GM18499 (cell line): ENCODE measurements at regions not wholly inside any gene's neighbourhood (a gene's known extent, or its start where the extent isn't known, plus 50 kb on each side); places are given as distances from the start of the nearest gene placed in this dataset.
"Not testable (repeated sequence)": the region's sequence is repeated elsewhere in the genome, so short reads cannot be mapped to it uniquely, and the experiment has no call there.

Source experiments
- ATAC-seq: cut with Tn5 transposase; IDR thresholded peaks from one replicate; pipeline ENCODE4 v1.9.1; 2021; ENCODE audit warnings: moderate number of reproducible peaks; ENCODE audit not compliant: insufficient read depth, unreplicated experiment

- ATAC-seq = not testable (repeated sequence)
Observed at GRCh38 chr9:626114-626513, 215.4 kb upstream of the DMRT1 start.

GRCh38 chr9:626596-626995 is 214.9 kb upstream of the DMRT1 start:
- peak; percentile 58 for ATAC-seq

GRCh38 chr9:627336-627970 is 214.0 kb upstream of the DMRT1 start:
- no peak for ATAC-seq

DNA sequence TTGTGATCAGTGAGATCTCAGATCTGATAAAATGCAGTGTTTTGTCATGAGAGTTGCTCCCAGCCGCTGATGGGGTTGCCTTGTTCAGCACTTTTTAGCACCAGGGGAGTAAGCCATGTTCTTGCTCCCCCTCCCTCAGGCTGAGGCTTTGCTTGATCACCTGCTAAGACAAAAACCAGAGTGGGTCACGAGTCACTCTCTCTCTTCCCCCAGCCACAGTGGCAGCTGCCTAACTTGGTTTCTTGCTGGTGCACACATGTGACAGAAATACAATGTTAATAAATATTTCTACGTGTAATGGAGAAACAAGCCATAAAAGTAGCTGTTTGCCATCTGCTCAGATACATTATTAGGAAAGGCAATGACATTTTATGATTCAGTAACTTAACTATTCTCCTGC is 212.4 kb upstream of the DMRT1 start:
- ATAC-seq = no peak

GRCh38 chr9:630817-631216 is 210.7 kb upstream of the DMRT1 start:
- no peak for ATAC-seq

DNA sequence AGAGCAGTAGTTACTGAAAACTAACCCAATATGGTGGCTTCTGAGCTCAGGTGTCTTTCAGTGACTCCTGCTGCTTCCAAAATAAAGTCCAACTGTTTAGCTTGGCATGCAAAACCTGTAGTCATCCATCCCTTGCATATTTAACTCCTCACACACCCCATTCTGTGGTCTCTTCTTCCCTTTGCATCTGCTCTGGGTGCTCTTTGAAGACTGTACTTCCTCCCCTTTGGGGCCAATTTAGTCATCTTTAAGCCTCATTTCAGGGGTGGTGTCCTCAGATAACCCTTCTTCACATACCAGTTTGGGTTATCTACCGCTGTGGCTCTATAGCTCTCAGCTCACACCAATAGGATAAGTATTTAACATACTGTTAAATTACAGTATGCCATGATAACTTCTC is 209.9 kb upstream of the DMRT1 start:
- ATAC-seq = no peak

GRCh38 chr9:633461-633860 is 208.0 kb upstream of the DMRT1 start:
- ATAC-seq = no peak

DNA sequence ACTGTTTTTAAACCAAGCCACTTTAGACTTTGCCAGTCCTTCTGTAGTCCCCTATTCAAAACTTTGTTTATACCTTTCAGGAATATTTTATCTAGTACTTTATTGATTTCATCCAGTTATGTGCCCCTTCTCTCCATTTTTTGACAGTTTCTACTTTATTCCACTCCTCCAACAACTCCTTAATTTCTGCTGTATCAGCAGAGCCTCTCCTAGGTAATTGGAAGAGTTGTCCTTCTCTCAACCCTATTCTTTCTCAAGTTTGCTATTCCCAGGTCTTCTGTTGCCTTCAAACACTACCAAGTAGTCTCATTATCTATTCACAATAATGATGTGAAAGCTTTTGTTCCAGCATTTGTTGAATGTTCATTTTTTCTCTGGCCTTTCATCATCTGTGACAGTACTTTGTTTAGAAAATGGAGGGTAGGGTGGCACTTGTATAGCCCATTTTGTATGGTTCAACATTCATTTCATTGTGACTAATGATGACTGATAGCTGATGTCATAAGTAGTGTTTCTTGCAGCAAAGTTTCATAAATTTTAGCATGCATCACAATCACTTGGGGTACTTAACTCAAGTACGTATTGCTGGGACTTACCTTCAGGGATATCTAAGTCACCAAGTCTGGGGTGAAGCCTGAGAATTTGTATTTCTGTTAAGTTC is 204.4 kb upstream of the DMRT1 start:
- ATAC-seq = no peak

GRCh38 chr9:638152-638551 is 203.3 kb upstream of the DMRT1 start:
- ATAC-seq = no peak

- ATAC-seq = no peak
Observed at GRCh38 chr9:642014-642413, 199.5 kb upstream of the DMRT1 start.

GRCh38 chr9:643966-644365 is 197.5 kb upstream of the DMRT1 start:
- no peak for ATAC-seq

DNA sequence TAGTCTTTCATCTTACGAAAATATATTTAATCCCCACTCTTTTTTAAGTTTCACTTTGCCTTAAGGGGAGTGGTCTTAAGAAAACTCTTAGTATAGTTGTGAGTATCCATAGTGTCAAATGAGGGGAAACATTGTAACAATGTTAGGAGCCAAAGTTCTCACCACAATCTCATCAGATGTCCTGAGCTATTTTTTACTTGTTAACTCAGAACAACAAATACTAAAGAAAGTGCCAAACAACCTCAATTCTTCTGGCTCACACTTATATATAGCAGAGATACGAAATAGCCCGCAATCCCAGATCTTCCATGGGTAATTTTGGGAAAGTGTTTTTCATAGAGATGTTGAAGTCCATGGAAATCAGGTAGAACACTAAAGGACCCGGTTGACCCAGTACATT is 194.0 kb upstream of the DMRT1 start:
- no peak for ATAC-seq

- no peak for ATAC-seq
Observed at GRCh38 chr9:649128-650074, 192.1 kb upstream of the DMRT1 start.

DNA sequence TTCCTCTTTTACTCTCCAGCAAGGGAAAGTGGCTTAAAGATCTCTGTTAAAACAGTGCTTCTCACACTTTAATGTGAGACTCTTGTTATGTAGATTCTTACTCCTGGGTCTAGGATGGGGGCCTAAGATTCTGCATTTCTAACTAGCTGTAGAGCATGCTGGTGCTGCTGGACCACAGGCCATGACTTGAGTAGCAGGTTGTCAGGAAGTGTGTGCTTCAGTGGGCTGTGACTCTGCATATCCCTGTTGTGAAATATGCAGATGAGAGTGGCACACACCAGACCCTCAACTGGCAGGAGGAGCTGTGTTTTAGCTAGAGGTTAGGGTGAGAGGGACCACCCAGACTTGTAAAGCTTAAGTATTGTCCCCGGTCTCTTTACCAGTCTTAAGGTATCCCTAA is 191.1 kb upstream of the DMRT1 start:
- ATAC-seq = no peak

GRCh38 chr9:651371-651770 is 190.1 kb upstream of the DMRT1 start:
- ATAC-seq = no peak

DNA sequence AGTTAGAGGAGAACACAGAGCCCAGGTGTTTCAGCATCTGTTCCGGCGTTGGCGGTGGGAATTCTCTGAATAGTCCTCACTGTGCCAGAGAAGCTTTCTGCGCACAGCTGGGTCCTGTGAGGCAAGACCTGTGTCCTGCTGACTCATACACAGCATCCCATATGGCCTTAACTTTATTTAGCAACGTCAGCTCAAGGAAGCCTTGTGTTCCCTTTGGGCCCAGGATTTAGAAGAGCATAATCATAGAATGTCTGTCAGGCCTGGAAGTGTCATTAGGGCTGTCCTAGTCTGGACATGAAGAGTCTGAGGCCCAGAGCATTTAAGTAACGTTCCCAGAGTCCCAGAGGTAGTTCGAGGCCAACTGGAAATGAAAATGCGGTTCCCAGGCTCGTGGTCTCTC is 188.6 kb upstream of the DMRT1 start:
- ATAC-seq = no peak

DNA sequence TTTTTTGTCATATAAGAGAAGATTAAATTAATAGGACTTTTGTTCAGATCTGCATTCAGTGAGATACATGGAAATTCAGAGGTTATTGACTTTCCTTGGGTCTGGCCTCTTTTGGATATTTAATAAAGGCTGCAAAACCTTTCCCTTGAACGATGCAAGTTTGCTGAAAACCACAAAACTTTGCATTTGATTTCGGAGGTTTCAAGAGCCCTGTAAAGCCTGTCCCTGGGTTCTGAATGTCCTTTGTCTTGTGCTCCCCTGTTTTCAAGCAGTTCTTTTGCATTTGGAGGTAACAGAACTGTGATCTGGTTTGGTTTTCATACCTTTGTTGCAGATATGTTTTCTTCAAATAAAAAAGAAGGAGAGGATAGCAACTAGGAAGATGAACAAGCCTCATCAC is 188.1 kb upstream of the DMRT1 start:
- ATAC-seq = no peak

GRCh38 chr9:653856-654387 is 187.6 kb upstream of the DMRT1 start:
- no peak for ATAC-seq

DNA sequence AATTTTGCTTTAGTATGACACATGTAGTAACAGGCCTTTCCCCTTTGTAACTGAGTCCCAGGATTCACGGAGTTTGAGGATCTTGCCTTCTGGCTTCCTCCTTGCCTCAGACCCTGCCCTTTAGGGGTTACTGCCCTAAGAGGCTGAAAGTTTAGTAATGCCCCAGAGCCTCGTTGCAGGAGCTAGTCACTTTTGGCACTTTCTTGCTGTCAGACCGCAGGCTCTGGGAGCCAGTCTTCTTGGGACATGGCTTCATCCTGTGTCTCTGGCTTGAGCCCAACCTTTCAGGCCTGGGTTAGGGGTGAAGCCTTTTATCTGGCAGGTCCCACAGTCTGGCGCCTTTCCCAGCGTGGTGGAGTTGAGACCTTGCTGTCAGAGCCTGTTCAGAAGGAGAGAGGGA is 185.6 kb upstream of the DMRT1 start:
- ATAC-seq = no peak

GRCh38 chr9:656926-657568 is 184.4 kb upstream of the DMRT1 start:
- no peak for ATAC-seq

DNA sequence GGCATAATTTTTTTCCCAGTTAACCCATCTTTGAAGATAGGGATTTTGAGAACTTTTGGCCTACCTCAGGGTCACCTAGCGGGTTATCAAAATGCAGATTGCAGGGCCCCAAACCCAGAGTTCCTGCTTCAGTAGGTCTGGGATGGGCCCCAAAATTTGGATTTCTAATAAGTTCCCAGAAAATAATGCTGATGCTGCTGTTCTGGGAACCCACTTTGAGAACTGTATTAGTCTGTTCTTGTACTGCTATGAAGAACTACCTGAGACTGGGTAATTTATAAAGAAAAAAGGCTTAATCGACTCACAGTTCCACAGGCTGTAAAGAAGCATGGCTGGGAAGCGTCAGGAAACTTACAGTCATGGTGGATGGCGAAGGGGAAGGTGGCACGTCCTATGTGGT is 182.2 kb upstream of the DMRT1 start:
- ATAC-seq = no peak
